Stimulated activated CD4-positive, alpha-beta T cell treated with anti-CD3 and anti-CD28 coated beads, Interleukin-4, amount 100 ng/mL, for 1 hour (primary cell): ENCODE measurements at regions not wholly inside any gene's neighbourhood (a gene's known extent, or its start where the extent isn't known, plus 50 kb on each side); places are given as distances from the start of the nearest gene placed in this dataset.

ENCODE experiments used
- DNase-seq: peaks from one replicate; pipeline ENCODE4 v3.0.0-alpha.2; 2020

- no peak for DNase-seq
These were observed 131.2 kb downstream of the TMEM18 start for GRCh38 chr2:545711-546650.

GRCh38 chr2:545228-545627, 132.0 kb downstream of the TMEM18 start:
- no peak for DNase-seq

- no peak for DNase-seq
These were observed 138.6 kb downstream of the TMEM18 start for GRCh38 chr2:538646-539045.

GRCh38 chr2:535222-535621, 142.0 kb downstream of the TMEM18 start:
- DNase-seq: no peak

GRCh38 chr2:529852-530251, 147.4 kb downstream of the TMEM18 start:
- DNase-seq: no peak

- no peak for DNase-seq
These were observed 147.8 kb downstream of the TMEM18 start for GRCh38 chr2:529424-529823.

GRCh38 chr2:527581-527980, 149.6 kb downstream of the TMEM18 start:
- DNase-seq: no peak

- no peak for DNase-seq
These were observed 150.3 kb downstream of the TMEM18 start for GRCh38 chr2:526918-527317.

GRCh38 chr2:525611-526010, 151.6 kb downstream of the TMEM18 start:
- DNase-seq: no peak

GRCh38 chr2:525021-525420, 152.2 kb downstream of the TMEM18 start:
- no peak for DNase-seq

- no peak for DNase-seq
These were observed 152.8 kb downstream of the TMEM18 start for GRCh38 chr2:524442-524841.

- DNase-seq: no peak
These were observed 153.4 kb downstream of the TMEM18 start for GRCh38 chr2:523698-524270.

GRCh38 chr2:522776-523175, 154.4 kb downstream of the TMEM18 start:
- DNase-seq: no peak

- no peak for DNase-seq
These were observed 155.2 kb downstream of the TMEM18 start for GRCh38 chr2:521853-522530.

GRCh38 chr2:520663-521340, 156.4 kb downstream of the TMEM18 start:
- DNase-seq: no peak

GRCh38 chr2:516944-517343, 160.3 kb downstream of the TMEM18 start:
- no peak for DNase-seq

GRCh38 chr2:516131-516530, 161.1 kb downstream of the TMEM18 start:
- DNase-seq: no peak

GRCh38 chr2:515441-516127, 161.6 kb downstream of the TMEM18 start:
- DNase-seq: no peak

GRCh38 chr2:513981-514706, 163.1 kb downstream of the TMEM18 start:
- DNase-seq: no peak

- no peak for DNase-seq
These were observed 166.4 kb downstream of the TMEM18 start for GRCh38 chr2:510839-511238.

- DNase-seq: no peak
These were observed 167.3 kb downstream of the TMEM18 start for GRCh38 chr2:509888-510287.

- DNase-seq: no peak
These were observed 169.1 kb downstream of the TMEM18 start for GRCh38 chr2:508121-508520.
